HG03575 (cell line): ENCODE measurements at regions not wholly inside any gene's neighbourhood (a gene's known extent, or its start where the extent isn't known, plus 50 kb on each side); places are given as distances from the start of the nearest gene placed in this dataset.

Source experiments
- ATAC-seq: cut with Tn5 transposase; IDR thresholded peaks from one replicate; pipeline ENCODE4 v1.9.1; 2021; ENCODE audit not compliant: unreplicated experiment, insufficient number of reproducible peaks, low FRiP score; ENCODE audit errors: extremely low read depth

GRCh38 chr1:181396811-181397210, 86.5 kb upstream of the CACNA1E start:
- ATAC-seq = no peak

GRCh38 chr1:181397845-181398244, 85.5 kb upstream of the CACNA1E start:
- no peak for ATAC-seq

GRCh38 chr1:181398544-181398943, 84.8 kb upstream of the CACNA1E start:
- peak; percentile 52 for ATAC-seq

- ATAC-seq = no peak
Measured at GRCh38 chr1:181405584-181405983, 77.7 kb upstream of the CACNA1E start.

GRCh38 chr1:181406989-181407388, 76.3 kb upstream of the CACNA1E start:
- ATAC-seq = no peak

- no peak for ATAC-seq
Measured at GRCh38 chr1:181409981-181410380, 73.3 kb upstream of the CACNA1E start.

DNA sequence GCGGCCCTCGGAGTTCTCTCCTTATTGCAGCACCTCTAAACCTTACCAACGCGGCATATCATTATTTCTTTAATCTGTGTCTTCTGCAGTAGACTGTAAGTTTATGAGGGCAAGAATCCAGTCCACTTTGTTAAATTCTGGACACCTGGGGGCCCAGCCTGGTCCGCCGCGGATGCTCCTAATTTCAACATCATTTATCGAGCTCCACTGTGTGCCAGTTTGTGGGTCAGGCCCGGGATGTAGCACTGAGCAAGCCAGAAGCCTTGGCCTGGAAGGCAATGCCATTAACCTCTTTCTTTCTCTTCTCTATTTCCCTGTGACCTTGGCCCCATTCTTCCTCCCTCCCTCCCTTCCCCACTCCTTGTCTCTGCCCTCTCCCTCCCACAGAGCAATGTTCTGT, 70.6 kb upstream of the CACNA1E start:
- no peak for ATAC-seq

DNA sequence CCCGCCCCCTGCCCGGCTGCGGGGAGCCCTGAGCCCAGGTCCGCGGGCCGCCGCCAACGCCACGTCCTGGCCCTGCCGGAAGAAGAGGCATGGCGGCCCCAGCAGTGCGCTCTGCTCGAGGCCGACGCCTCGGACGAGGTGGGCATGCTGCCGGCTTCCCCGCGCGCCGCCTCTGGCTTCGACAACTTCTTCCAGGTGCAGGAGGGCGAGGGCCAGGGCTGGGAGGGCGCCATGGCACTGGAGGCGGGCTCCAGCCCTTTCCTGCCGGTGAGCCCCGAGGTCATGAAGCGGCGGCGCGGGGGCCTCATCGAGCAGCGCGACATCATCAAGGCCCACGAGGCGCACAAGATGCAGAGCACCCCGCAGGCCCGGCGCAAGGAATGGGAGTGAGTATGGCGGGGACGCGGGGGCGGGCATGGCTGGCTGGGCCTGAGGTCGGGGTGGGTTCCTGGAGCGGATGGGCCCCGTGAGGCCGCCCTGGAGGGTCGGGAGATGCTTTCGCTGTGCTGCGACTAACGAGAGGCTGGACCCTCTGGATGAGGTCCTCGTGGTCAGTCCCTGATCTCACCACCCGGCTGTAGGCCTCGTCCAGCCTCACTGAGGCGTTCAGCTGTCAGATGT, 70.0 kb upstream of the CACNA1E start:
- no peak for ATAC-seq

DNA sequence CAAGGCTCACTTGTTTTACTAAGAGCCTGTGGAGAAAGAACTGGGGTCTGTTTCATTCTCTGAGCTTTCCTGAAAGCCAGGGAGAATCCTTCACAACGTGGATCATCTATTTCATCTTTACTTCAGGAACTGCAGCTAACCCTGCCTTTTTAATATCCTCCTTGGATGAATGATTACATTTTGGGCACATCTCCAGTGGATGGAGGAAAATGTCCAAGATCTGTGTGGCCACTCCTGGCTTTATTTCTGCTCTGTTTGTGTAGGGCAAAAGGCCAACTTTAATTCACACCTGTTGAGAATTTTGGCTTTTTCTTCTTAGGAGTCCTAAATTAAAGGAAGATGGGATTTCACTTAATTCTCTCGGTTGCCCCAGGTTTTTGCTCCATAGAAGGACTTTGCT, 69.5 kb upstream of the CACNA1E start:
- no peak for ATAC-seq

DNA sequence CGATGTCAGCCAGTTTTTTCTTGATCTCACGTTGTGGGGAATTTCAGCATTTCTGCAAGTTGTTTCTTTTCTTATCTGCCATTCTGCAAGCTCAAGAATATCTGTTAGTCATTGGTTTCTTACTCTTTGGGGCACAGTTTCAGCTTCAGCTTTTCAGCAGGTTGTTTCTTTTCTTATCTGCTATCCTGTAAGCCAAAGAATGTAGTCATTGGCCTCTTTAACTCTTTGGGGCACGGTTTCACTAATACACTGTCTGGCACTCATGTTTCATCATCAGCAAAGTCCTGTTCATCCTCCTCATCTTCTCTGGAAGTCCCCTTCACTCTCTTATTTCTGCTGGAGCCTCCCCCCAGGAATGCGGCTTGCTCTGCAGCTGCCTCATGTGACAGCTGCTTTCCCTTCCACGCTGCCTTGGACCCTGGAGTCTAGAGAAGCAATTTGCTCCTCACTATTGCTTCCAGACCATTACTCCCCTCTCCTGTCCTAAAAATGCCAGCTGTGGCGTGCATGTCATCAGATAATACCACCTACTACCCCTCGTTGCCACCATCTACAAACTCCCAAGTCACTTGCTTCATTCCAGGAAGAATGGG, 67.0 kb upstream of the CACNA1E start:
- no peak for ATAC-seq

DNA sequence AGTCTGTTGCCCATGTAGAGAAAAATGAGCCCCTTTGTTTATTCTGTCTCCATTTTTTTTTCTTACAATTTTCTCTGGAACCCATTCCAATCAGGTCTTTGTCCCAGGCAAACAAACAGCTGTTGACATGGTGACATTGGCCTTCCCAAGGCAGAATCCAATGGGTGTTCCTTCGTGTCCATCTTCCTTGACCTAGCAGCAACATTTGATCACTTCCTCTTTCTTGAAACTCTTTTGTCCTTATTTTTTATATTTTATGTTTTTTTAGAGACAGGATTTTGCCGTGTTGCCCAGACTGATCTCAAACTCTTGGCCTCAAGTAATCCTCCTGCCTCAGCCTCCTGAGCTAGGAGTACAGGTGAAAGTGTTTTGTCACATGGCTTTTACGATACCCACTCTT, 65.4 kb upstream of the CACNA1E start:
- ATAC-seq = no peak

DNA sequence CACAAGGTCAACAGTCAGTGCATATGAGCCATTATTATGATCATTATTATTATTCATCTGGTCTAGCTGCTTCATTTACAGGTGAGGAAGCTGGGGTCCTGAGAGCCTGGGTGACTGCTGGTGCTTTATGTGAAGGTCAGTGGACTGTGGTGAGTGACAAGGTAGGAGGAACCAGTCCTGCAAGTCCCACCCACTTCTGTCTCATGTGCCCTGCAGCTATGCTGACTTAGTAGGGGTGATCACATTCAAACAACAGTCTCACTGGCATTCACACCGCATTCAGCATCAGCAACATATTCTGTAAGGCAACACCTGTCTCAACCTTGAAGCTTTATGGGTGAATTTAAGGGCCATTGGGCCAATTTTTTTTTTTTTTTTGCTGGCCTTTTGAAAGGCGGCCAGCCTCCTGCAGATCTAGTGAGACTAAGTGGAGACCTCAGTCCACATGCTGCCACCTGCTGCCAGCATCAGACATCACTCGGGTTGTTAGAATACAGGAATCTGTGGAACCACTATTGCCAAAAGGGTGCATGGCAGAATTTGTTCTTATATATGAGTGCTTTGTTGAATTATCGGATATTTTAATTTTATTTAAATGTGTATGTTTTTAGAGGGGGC, 59.9 kb upstream of the CACNA1E start:
- no peak for ATAC-seq

- ATAC-seq = no peak
Measured at GRCh38 chr1:181424786-181425403, 58.4 kb upstream of the CACNA1E start.

DNA sequence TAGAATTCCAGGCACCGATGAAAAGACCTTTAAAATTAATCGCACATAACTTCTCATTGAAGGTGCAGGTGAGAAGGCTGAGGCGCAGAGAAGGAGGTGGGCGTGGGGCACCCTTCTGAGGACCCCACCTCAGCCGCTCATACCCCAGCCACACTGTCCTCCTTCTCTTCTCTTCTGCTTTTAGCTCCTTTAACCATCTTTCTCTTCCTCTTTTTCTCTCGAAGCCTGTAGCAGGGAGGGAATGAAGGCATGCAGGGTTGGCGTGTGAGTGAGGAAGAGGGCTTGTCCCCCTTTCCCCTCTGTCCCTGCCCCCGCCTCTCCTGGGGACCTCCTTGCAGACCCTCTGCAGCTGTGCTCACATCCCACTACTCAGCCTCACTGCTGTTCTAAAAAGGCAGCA, 57.8 kb upstream of the CACNA1E start:
- no peak for ATAC-seq

DNA sequence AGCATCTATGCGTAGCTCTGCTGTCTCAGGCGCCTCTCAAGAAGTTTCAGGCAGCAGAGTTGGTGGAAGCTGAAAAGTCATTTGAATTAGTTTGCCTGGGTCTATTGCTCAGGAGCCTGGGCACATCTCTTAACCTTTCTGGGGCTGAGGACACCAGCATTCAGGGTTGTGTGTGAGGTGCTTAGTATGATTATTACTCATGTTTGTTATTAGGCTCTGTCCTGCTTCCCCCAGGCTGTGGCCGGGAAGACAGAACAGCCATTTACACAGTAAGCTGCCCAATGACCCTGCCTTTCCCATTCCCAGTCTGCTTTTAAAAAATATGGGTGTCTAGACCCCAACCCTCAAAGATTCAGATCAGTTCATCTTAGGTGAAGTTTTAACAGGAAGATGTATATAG, 53.9 kb upstream of the CACNA1E start:
- no peak for ATAC-seq

GRCh38 chr1:181430015-181430885, 53.1 kb upstream of the CACNA1E start:
- ATAC-seq = peak; percentile 42
